HUES48 (cell line): ENCODE measurements at regions not wholly inside any gene's neighbourhood (a gene's known extent, or its start where the extent isn't known, plus 50 kb on each side); places are given as distances from the start of the nearest gene placed in this dataset.
"Not testable (repeated sequence)": the region's sequence is repeated elsewhere in the genome, so short reads cannot be mapped to it uniquely, and the experiment has no call there.

Source experiments
- H3K27ac ChIP-seq: one replicate; pipeline ENCODE4 v1.7.0; 2013; ENCODE audit warnings: low read depth, low read length, inconsistent platforms
- H3K27me3 ChIP-seq: 2 replicates; pipeline ENCODE4 v1.6.1; 2013; ENCODE audit warnings: mild to moderate bottlenecking, low read length; ENCODE audit not compliant: control insufficient read depth, insufficient read depth
- H3K36me3 ChIP-seq: 2 replicates; pipeline ENCODE4 v1.6.1; 2013; ENCODE audit warnings: low read length; ENCODE audit not compliant: control insufficient read depth, insufficient read depth
- H3K4me1 ChIP-seq: 2 replicates; pipeline ENCODE4 v1.6.1; 2013; ENCODE audit warnings: mild to moderate bottlenecking, low read length; ENCODE audit not compliant: control insufficient read depth, insufficient read depth
- H3K4me3 ChIP-seq: 2 replicates; pipeline ENCODE4 v1.5.1; 2013; ENCODE audit warnings: mild to moderate bottlenecking, low read depth, low read length
- H3K9ac ChIP-seq: 2 replicates; pipeline ENCODE4 v1.6.1; 2013; ENCODE audit warnings: mild to moderate bottlenecking, low read depth, low read length, moderate library complexity
- H3K9me3 ChIP-seq: 2 replicates; pipeline ENCODE4 v1.6.1; 2013; ENCODE audit warnings: low read length; ENCODE audit not compliant: control insufficient read depth, insufficient read depth

- Histone ChIP-seq H3K36me3 (no peaks in the 10 kb centered on the region), H3K4me3 (no peak overlapping the region), H3K27ac (no peak overlapping the region), H3K27me3 (no peaks in the 10 kb centered on the region), H3K4me1 (no peaks in the 10 kb centered on the region), H3K9ac (no peak overlapping the region), H3K9me3 (0 out of 2 replicates have a peak, but pooled peaks cover 2% of the 10 kb centered on the region)
Observed at GRCh38 chr5:164220522-164220921, 715.1 kb downstream of the MAT2B start.

- Histone ChIP-seq H3K4me3 (no peak overlapping the region), H3K27ac (no peak overlapping the region), H3K36me3 (no peaks in the 10 kb centered on the region), H3K9ac (no peak overlapping the region), H3K4me1 (no peaks in the 10 kb centered on the region), H3K9me3 (peaks cover 5% of the 10 kb centered on the region), H3K27me3 (no peaks in the 10 kb centered on the region)
Observed at GRCh38 chr5:164224236-164224635, 718.8 kb downstream of the MAT2B start.

GRCh38 chr5:164224772-164225171 lies 719.4 kb downstream of the MAT2B start:
- H3K27ac ChIP-seq, result no peak overlapping the region
- H3K27me3 ChIP-seq, result no peaks in the 10 kb centered on the region
- H3K4me3 ChIP-seq, result no peak overlapping the region

GRCh38 chr5:164230341-164230740 lies 724.9 kb downstream of the MAT2B start:
- H3K4me1 ChIP-seq, result peaks cover 10% of the 10 kb centered on the region
- no peaks in the 10 kb centered on the region for H3K36me3 ChIP-seq
- H3K4me3 ChIP-seq, result no peak overlapping the region
- H3K27ac ChIP-seq, result no peak overlapping the region
- H3K27me3 ChIP-seq, result no peaks in the 10 kb centered on the region
- H3K9me3 ChIP-seq, result peaks cover 5% of the 10 kb centered on the region
- no peak overlapping the region for H3K9ac ChIP-seq

More at GRCh38 chr5:164224772-164225171, 719.4 kb downstream of the MAT2B start:
- H3K9ac ChIP-seq, result no peak overlapping the region
- H3K4me1 ChIP-seq, result no peaks in the 10 kb centered on the region
- peaks cover 5% of the 10 kb centered on the region for H3K9me3 ChIP-seq
- H3K36me3 ChIP-seq, result no peaks in the 10 kb centered on the region

GRCh38 chr5:164233791-164234190 lies 728.4 kb downstream of the MAT2B start:
- H3K9me3 ChIP-seq, result no peaks in the 10 kb centered on the region
- no peak overlapping the region for H3K9ac ChIP-seq
- H3K27me3 ChIP-seq, result no peaks in the 10 kb centered on the region
- H3K36me3 ChIP-seq, result no peaks in the 10 kb centered on the region
- H3K4me1 ChIP-seq, result peaks cover 10% of the 10 kb centered on the region
- H3K27ac ChIP-seq, result no peak overlapping the region
- H3K4me3 ChIP-seq, result no peak overlapping the region

- no peaks in the 10 kb centered on the region for H3K27me3 ChIP-seq
- no peak overlapping the region for H3K27ac ChIP-seq
- H3K4me1 ChIP-seq, result peaks cover 10% of the 10 kb centered on the region
- H3K4me3 ChIP-seq, result no peak overlapping the region
- H3K9me3 ChIP-seq, result no peaks in the 10 kb centered on the region
- H3K9ac ChIP-seq, result no peak overlapping the region
- no peaks in the 10 kb centered on the region for H3K36me3 ChIP-seq
Observed at GRCh38 chr5:164234321-164234720, 728.9 kb downstream of the MAT2B start.

GRCh38 chr5:164235300-164235891 lies 730.0 kb downstream of the MAT2B start:
- no peaks in the 10 kb centered on the region for H3K27me3 ChIP-seq
- peaks cover 10% of the 10 kb centered on the region for H3K4me1 ChIP-seq
- no peak overlapping the region for H3K9ac ChIP-seq
- H3K9me3 ChIP-seq, result no peaks in the 10 kb centered on the region
- H3K4me3 ChIP-seq, result no peak overlapping the region
- H3K27ac ChIP-seq, result no peak overlapping the region
- H3K36me3 ChIP-seq, result no peaks in the 10 kb centered on the region

GRCh38 chr5:164237486-164237885 lies 732.1 kb downstream of the MAT2B start:
- Histone ChIP-seq H3K9ac (no peak overlapping the region), H3K27me3 (no peaks in the 10 kb centered on the region), H3K4me3 (no peak overlapping the region), H3K4me1 (no peaks in the 10 kb centered on the region), H3K9me3 (no peaks in the 10 kb centered on the region), H3K27ac (no peak overlapping the region), H3K36me3 (no peaks in the 10 kb centered on the region)

- not testable (repeated sequence) for H3K4me3 ChIP-seq, H3K27ac ChIP-seq, H3K36me3 ChIP-seq, H3K9me3 ChIP-seq, H3K9ac ChIP-seq, H3K27me3 ChIP-seq
- H3K4me1 ChIP-seq, result peaks cover 13% of the 10 kb centered on the region
Observed at GRCh38 chr5:164251781-164252180, 746.4 kb downstream of the MAT2B start.

GRCh38 chr5:164253764-164254163 lies 748.3 kb downstream of the MAT2B start:
- Histone ChIP-seq H3K27ac (no peak overlapping the region), H3K4me1 (peaks cover 13% of the 10 kb centered on the region), H3K27me3 (no peaks in the 10 kb centered on the region), H3K9me3 (no peaks in the 10 kb centered on the region), H3K9ac (no peak overlapping the region), H3K36me3 (no peaks in the 10 kb centered on the region), H3K4me3 (no peak overlapping the region)

- Histone ChIP-seq H3K36me3 (no peaks in the 10 kb centered on the region), H3K9me3 (no peaks in the 10 kb centered on the region), H3K4me1 (peaks cover 13% of the 10 kb centered on the region), H3K9ac (no peak overlapping the region), H3K4me3 (no peak overlapping the region; the same call in 1 of the 2 replicates), H3K27me3 (no peaks in the 10 kb centered on the region), H3K27ac (no peak overlapping the region)
Observed at GRCh38 chr5:164255598-164256213, 750.3 kb downstream of the MAT2B start.
